ENCODE measurements at regions not wholly inside any gene's neighbourhood (a gene's known extent, or its start where the extent isn't known, plus 50 kb on each side); places are given as distances from the start of the nearest gene placed in this dataset.
"Not testable (repeated sequence)": the region's sequence is repeated elsewhere in the genome, so short reads cannot be mapped to it uniquely, and the experiment has no call there.

DNA sequence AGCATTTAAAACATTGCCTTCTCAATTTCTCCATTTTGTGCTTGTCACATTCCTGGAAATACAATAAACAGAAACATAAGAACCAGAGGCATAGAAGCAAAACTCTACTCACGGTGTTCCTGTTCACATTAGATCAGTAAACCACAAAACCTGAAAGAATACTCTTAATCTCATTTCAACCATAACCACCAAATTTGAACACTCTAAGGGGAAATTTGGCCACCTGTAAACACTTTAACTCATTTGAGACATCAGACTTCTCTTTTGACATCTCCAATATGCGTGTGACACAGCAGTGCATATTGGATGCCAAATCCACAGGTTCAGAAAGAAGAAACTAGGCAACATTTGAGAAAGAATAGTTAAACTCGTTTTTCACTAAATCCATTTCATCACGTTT, 153.8 kb upstream of the IRAK1BP1 start:
- FAIRE-seq (no peak), DNase-seq (ENCODE audit: insufficient read length, low spot score) (no peak)
- TF ChIP-seq POLR2AphosphoS5 (IDR thresholded peaks at IDR 0.05; ENCODE audit: low read depth, low read length) (no peak), TAF1 (IDR thresholded peaks at IDR 0.05; ENCODE audit: low read depth, low read length) (no peak), POU2F2 (IDR thresholded peaks at IDR 0.05; ENCODE audit: low read depth, low read length) (no peak), PAX5 (IDR thresholded peaks at IDR 0.05; ENCODE audit: insufficient read depth, low read length, severe bottlenecking) (no peak), POLR2A (IDR thresholded peaks at IDR 0.05; ENCODE audit: low read depth, low read length) (no peak), SPI1 (IDR thresholded peaks at IDR 0.05; ENCODE audit: low read depth, low read length) (no peak)

DNA sequence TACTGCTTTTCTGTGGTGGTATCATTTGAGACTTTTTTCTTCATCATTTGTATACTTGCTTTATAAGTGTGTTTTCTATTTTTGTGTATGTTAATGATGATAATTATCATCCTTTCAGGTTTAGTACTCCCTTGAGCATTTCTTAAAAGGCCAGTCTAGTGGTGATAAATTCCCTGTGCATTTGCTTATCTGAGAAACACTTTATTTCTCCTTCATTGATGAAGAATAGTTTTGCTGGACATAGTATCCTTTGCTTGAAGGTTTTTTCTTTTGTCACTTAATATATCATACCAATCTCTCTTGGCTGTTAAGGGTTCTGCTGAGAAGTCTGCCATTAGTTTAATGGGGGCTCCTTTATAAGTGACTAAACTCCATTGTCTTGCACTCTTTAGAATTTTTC, 123.2 kb upstream of the IRAK1BP1 start:
- DNase-seq (ENCODE audit: insufficient read length, low spot score): no peak
- no peak for TF ChIP-seq TAF1 (IDR thresholded peaks at IDR 0.05; ENCODE audit: low read depth, low read length)
- no peak for TF ChIP-seq POLR2AphosphoS5 (IDR thresholded peaks at IDR 0.05; ENCODE audit: low read depth, low read length)
- no peak for TF ChIP-seq POU2F2 (IDR thresholded peaks at IDR 0.05; ENCODE audit: low read depth, low read length)
- no peak for TF ChIP-seq SPI1 (IDR thresholded peaks at IDR 0.05; ENCODE audit: low read depth, low read length)
- no peak for TF ChIP-seq POLR2A (IDR thresholded peaks at IDR 0.05; ENCODE audit: low read depth, low read length)
- TF ChIP-seq PAX5 (IDR thresholded peaks at IDR 0.05; ENCODE audit: insufficient read depth, low read length, severe bottlenecking): no peak
- FAIRE-seq: no peak

- no peak for TF ChIP-seq POLR2A (IDR thresholded peaks at IDR 0.05; ENCODE audit: low read depth, low read length)
- TF ChIP-seq POU2F2 (IDR thresholded peaks at IDR 0.05; ENCODE audit: low read depth, low read length): no peak
- no peak for TF ChIP-seq TAF1 (IDR thresholded peaks at IDR 0.05; ENCODE audit: low read depth, low read length)
- DNase-seq (ENCODE audit: insufficient read length, low spot score): no peak
- no peak for FAIRE-seq
Measured at GRCh38 chr6:78746457-78746856, 120.9 kb upstream of the IRAK1BP1 start.

GRCh38 chr6:78749326-78749725, 118.0 kb upstream of the IRAK1BP1 start:
- FAIRE-seq (no peak), DNase-seq (ENCODE audit: insufficient read length, low spot score) (no peak)
- TF ChIP-seq SPI1 (IDR thresholded peaks at IDR 0.05; ENCODE audit: low read depth, low read length): no peak
- TF ChIP-seq PAX5 (IDR thresholded peaks at IDR 0.05; ENCODE audit: insufficient read depth, low read length, severe bottlenecking): no peak
- no peak for TF ChIP-seq TAF1 (IDR thresholded peaks at IDR 0.05; ENCODE audit: low read depth, low read length)
- no peak for TF ChIP-seq POLR2AphosphoS5 (IDR thresholded peaks at IDR 0.05; ENCODE audit: low read depth, low read length)
- no peak for TF ChIP-seq POU2F2 (IDR thresholded peaks at IDR 0.05; ENCODE audit: low read depth, low read length)
- no peak for TF ChIP-seq POLR2A (IDR thresholded peaks at IDR 0.05; ENCODE audit: low read depth, low read length)

DNA sequence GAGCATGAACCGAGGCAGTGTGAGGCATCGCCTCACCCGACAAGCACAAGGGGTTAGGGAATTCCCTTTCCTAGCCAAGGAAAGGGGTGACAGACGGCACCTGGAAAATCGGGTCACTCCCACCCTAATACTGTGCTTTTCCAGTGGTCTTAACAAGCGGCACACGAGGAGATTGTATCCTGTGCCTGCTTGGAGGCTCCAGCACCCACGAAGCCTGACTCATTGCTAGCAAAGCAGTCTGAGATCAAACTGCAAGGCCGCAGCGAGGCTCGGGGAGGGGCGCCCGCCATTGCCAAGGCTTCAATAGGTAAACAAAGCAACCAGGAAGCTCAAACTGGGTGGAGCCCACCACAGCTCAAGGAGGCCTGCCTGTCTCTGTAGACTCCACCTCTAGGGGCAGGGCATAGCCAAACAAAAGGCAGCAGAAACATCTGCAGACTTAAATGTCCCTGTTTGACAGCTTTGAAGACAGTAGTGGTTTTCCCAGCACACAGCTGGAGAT, 109.0 kb upstream of the IRAK1BP1 start:
- not testable (repeated sequence) for FAIRE-seq; DNase-seq (ENCODE audit: insufficient read length, low spot score)

DNA sequence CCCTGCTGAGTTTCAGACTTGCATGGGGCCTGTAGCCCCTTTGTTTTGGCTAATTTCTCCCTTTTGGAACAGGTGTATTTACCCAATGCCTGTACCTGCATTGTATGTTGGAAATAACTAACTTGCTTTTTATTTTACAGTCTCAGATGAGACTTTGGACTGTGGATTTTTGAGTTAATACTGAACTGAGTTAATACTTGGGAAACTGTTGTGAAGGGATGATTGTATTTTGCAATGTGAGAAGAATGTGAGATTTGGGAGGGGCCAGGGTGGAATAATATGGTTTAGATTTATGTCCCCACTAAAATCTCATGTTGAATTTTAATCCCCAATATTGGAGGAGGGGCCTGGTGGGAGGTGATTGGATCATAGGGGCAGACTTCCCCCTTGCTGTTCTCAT, 99.1 kb upstream of the IRAK1BP1 start:
- DNase-seq (ENCODE audit: insufficient read length, low spot score): no peak
- TF ChIP-seq POLR2AphosphoS5 (IDR thresholded peaks at IDR 0.05; ENCODE audit: low read depth, low read length) (no peak), POLR2A (IDR thresholded peaks at IDR 0.05; ENCODE audit: low read depth, low read length) (no peak), TAF1 (IDR thresholded peaks at IDR 0.05; ENCODE audit: low read depth, low read length) (no peak), POU2F2 (IDR thresholded peaks at IDR 0.05; ENCODE audit: low read depth, low read length) (no peak), PAX5 (IDR thresholded peaks at IDR 0.05; ENCODE audit: insufficient read depth, low read length, severe bottlenecking) (no peak)
- no peak for FAIRE-seq

GRCh38 chr6:78770765-78771164, 96.6 kb upstream of the IRAK1BP1 start:
- TF ChIP-seq POU2F2 (IDR thresholded peaks at IDR 0.05; ENCODE audit: low read depth, low read length): no peak
- TF ChIP-seq POLR2AphosphoS5 (IDR thresholded peaks at IDR 0.05; ENCODE audit: low read depth, low read length): no peak
- no peak for TF ChIP-seq POLR2A (IDR thresholded peaks at IDR 0.05; ENCODE audit: low read depth, low read length)
- TF ChIP-seq TAF1 (IDR thresholded peaks at IDR 0.05; ENCODE audit: low read depth, low read length): no peak
- no peak for TF ChIP-seq PAX5 (IDR thresholded peaks at IDR 0.05; ENCODE audit: insufficient read depth, low read length, severe bottlenecking)
- TF ChIP-seq SPI1 (IDR thresholded peaks at IDR 0.05; ENCODE audit: low read depth, low read length): no peak
- DNase-seq (ENCODE audit: insufficient read length, low spot score): no peak
- FAIRE-seq: no peak

- DNase-seq (ENCODE audit: insufficient read length, low spot score) (no peak), FAIRE-seq (no peak)
- TF ChIP-seq POLR2A (IDR thresholded peaks at IDR 0.05; ENCODE audit: low read depth, low read length): no peak
- TF ChIP-seq POU2F2 (IDR thresholded peaks at IDR 0.05; ENCODE audit: low read depth, low read length): no peak
- no peak for TF ChIP-seq TAF1 (IDR thresholded peaks at IDR 0.05; ENCODE audit: low read depth, low read length)
- no peak for TF ChIP-seq PAX5 (IDR thresholded peaks at IDR 0.05; ENCODE audit: insufficient read depth, low read length, severe bottlenecking)
- no peak for TF ChIP-seq POLR2AphosphoS5 (IDR thresholded peaks at IDR 0.05; ENCODE audit: low read depth, low read length)
- TF ChIP-seq SPI1 (IDR thresholded peaks at IDR 0.05; ENCODE audit: low read depth, low read length): no peak
Measured at GRCh38 chr6:78771586-78771985, 95.8 kb upstream of the IRAK1BP1 start.

- TF ChIP-seq PAX5 (IDR thresholded peaks at IDR 0.05; ENCODE audit: insufficient read depth, low read length, severe bottlenecking) (no peak), POU2F2 (IDR thresholded peaks at IDR 0.05; ENCODE audit: low read depth, low read length) (no peak), TAF1 (IDR thresholded peaks at IDR 0.05; ENCODE audit: low read depth, low read length) (no peak), POLR2A (IDR thresholded peaks at IDR 0.05; ENCODE audit: low read depth, low read length) (no peak), POLR2AphosphoS5 (IDR thresholded peaks at IDR 0.05; ENCODE audit: low read depth, low read length) (no peak), SPI1 (IDR thresholded peaks at IDR 0.05; ENCODE audit: low read depth, low read length) (no peak)
- no peak for FAIRE-seq
- DNase-seq (ENCODE audit: insufficient read length, low spot score): no peak
Measured at GRCh38 chr6:78781001-78781400, 86.3 kb upstream of the IRAK1BP1 start.

- FAIRE-seq; DNase-seq (ENCODE audit: insufficient read length, low spot score): not testable (repeated sequence)
Measured at GRCh38 chr6:78783366-78783765, 84.0 kb upstream of the IRAK1BP1 start.

GRCh38 chr6:78797270-78797669, 70.1 kb upstream of the IRAK1BP1 start:
- no peak for FAIRE-seq
- no peak for TF ChIP-seq POLR2AphosphoS5 (IDR thresholded peaks at IDR 0.05; ENCODE audit: low read depth, low read length)
- TF ChIP-seq POU2F2 (IDR thresholded peaks at IDR 0.05; ENCODE audit: low read depth, low read length): no peak
- no peak for TF ChIP-seq TAF1 (IDR thresholded peaks at IDR 0.05; ENCODE audit: low read depth, low read length)
- TF ChIP-seq PAX5 (IDR thresholded peaks at IDR 0.05; ENCODE audit: insufficient read depth, low read length, severe bottlenecking): no peak
- TF ChIP-seq SPI1 (IDR thresholded peaks at IDR 0.05; ENCODE audit: low read depth, low read length): no peak
- TF ChIP-seq POLR2A (IDR thresholded peaks at IDR 0.05; ENCODE audit: low read depth, low read length): no peak

More at GRCh38 chr6:78797270-78797669, 70.1 kb upstream of the IRAK1BP1 start:
- DNase-seq (ENCODE audit: insufficient read length, low spot score): no peak
